ENCODE measurements at regions not wholly inside any gene's neighbourhood (a gene's known extent, or its start where the extent isn't known, plus 50 kb on each side); places are given as distances from the start of the nearest gene placed in this dataset.

- DNase-seq (ENCODE audit: insufficient read length, low spot score) (no peak), FAIRE-seq (no peak)
- TF ChIP-seq TAF1 (IDR thresholded peaks at IDR 0.05; ENCODE audit: low read depth, low read length) (no peak), SPI1 (IDR thresholded peaks at IDR 0.05; ENCODE audit: low read depth, low read length) (no peak), POU2F2 (IDR thresholded peaks at IDR 0.05; ENCODE audit: low read depth, low read length) (no peak), POLR2AphosphoS5 (IDR thresholded peaks at IDR 0.05; ENCODE audit: low read depth, low read length) (no peak), PAX5 (IDR thresholded peaks at IDR 0.05; ENCODE audit: insufficient read depth, low read length, severe bottlenecking) (no peak), POLR2A (IDR thresholded peaks at IDR 0.05; ENCODE audit: low read depth, low read length) (no peak)
Measured at GRCh38 chr7:17617857-17618651, 319.6 kb downstream of the AHR start.

GRCh38 chr7:17618652-17618974 lies 320.2 kb downstream of the AHR start:
- DNase-seq (ENCODE audit: insufficient read length, low spot score) (no peak), FAIRE-seq (no peak)
- no peak for TF ChIP-seq POU2F2 (IDR thresholded peaks at IDR 0.05; ENCODE audit: low read depth, low read length)
- TF ChIP-seq POLR2AphosphoS5 (IDR thresholded peaks at IDR 0.05; ENCODE audit: low read depth, low read length) = no peak

- DNase-seq (ENCODE audit: insufficient read length, low spot score) = no peak
- TF ChIP-seq TAF1 (IDR thresholded peaks at IDR 0.05; ENCODE audit: low read depth, low read length) = no peak
- FAIRE-seq = no peak
Measured at GRCh38 chr7:17619196-17619818, 320.9 kb downstream of the AHR start.

GRCh38 chr7:17620566-17620965 lies 319.7 kb downstream of the SNX13 start:
- TF ChIP-seq TAF1 (IDR thresholded peaks at IDR 0.05; ENCODE audit: low read depth, low read length) (no peak), POLR2A (IDR thresholded peaks at IDR 0.05; ENCODE audit: low read depth, low read length) (no peak), SPI1 (IDR thresholded peaks at IDR 0.05; ENCODE audit: low read depth, low read length) (no peak), PAX5 (IDR thresholded peaks at IDR 0.05; ENCODE audit: insufficient read depth, low read length, severe bottlenecking) (no peak), POLR2AphosphoS5 (IDR thresholded peaks at IDR 0.05; ENCODE audit: low read depth, low read length) (no peak), POU2F2 (IDR thresholded peaks at IDR 0.05; ENCODE audit: low read depth, low read length) (no peak)
- no peak for DNase-seq (ENCODE audit: insufficient read length, low spot score)
- no peak for FAIRE-seq

- no peak for FAIRE-seq
- no peak for DNase-seq (ENCODE audit: insufficient read length, low spot score)
- TF ChIP-seq PAX5 (IDR thresholded peaks at IDR 0.05; ENCODE audit: insufficient read depth, low read length, severe bottlenecking) (no peak), TAF1 (IDR thresholded peaks at IDR 0.05; ENCODE audit: low read depth, low read length) (no peak), POLR2A (IDR thresholded peaks at IDR 0.05; ENCODE audit: low read depth, low read length) (no peak), SPI1 (IDR thresholded peaks at IDR 0.05; ENCODE audit: low read depth, low read length) (peak; percentile 40), POU2F2 (IDR thresholded peaks at IDR 0.05; ENCODE audit: low read depth, low read length) (no peak), POLR2AphosphoS5 (IDR thresholded peaks at IDR 0.05; ENCODE audit: low read depth, low read length) (no peak)
Measured at GRCh38 chr7:17622451-17622850, 317.8 kb downstream of the SNX13 start.

- no peak for FAIRE-seq
- no peak for DNase-seq (ENCODE audit: insufficient read length, low spot score)
- TF ChIP-seq POLR2A (IDR thresholded peaks at IDR 0.05; ENCODE audit: low read depth, low read length) = no peak
Measured at GRCh38 chr7:17623546-17624185, 316.6 kb downstream of the SNX13 start.

GRCh38 chr7:17624379-17624778 lies 315.9 kb downstream of the SNX13 start:
- FAIRE-seq = no peak
- TF ChIP-seq SPI1 (IDR thresholded peaks at IDR 0.05; ENCODE audit: low read depth, low read length) (no peak), TAF1 (IDR thresholded peaks at IDR 0.05; ENCODE audit: low read depth, low read length) (no peak), POLR2A (IDR thresholded peaks at IDR 0.05; ENCODE audit: low read depth, low read length) (no peak), POU2F2 (IDR thresholded peaks at IDR 0.05; ENCODE audit: low read depth, low read length) (no peak), POLR2AphosphoS5 (IDR thresholded peaks at IDR 0.05; ENCODE audit: low read depth, low read length) (no peak), PAX5 (IDR thresholded peaks at IDR 0.05; ENCODE audit: insufficient read depth, low read length, severe bottlenecking) (no peak)
- DNase-seq (ENCODE audit: insufficient read length, low spot score) = no peak

- FAIRE-seq (no peak), DNase-seq (ENCODE audit: insufficient read length, low spot score) (no peak)
- TF ChIP-seq POLR2AphosphoS5 (IDR thresholded peaks at IDR 0.05; ENCODE audit: low read depth, low read length) = no peak
- no peak for TF ChIP-seq PAX5 (IDR thresholded peaks at IDR 0.05; ENCODE audit: insufficient read depth, low read length, severe bottlenecking)
- no peak for TF ChIP-seq SPI1 (IDR thresholded peaks at IDR 0.05; ENCODE audit: low read depth, low read length)
- TF ChIP-seq POU2F2 (IDR thresholded peaks at IDR 0.05; ENCODE audit: low read depth, low read length) = no peak
- TF ChIP-seq POLR2A (IDR thresholded peaks at IDR 0.05; ENCODE audit: low read depth, low read length) = no peak
- no peak for TF ChIP-seq TAF1 (IDR thresholded peaks at IDR 0.05; ENCODE audit: low read depth, low read length)
Measured at GRCh38 chr7:17625043-17625442, 315.3 kb downstream of the SNX13 start.

GRCh38 chr7:17626235-17626634 lies 314.1 kb downstream of the SNX13 start:
- TF ChIP-seq POU2F2 (IDR thresholded peaks at IDR 0.05; ENCODE audit: low read depth, low read length) = no peak
- TF ChIP-seq TAF1 (IDR thresholded peaks at IDR 0.05; ENCODE audit: low read depth, low read length) = no peak
- no peak for TF ChIP-seq POLR2AphosphoS5 (IDR thresholded peaks at IDR 0.05; ENCODE audit: low read depth, low read length)
- no peak for TF ChIP-seq PAX5 (IDR thresholded peaks at IDR 0.05; ENCODE audit: insufficient read depth, low read length, severe bottlenecking)
- no peak for TF ChIP-seq POLR2A (IDR thresholded peaks at IDR 0.05; ENCODE audit: low read depth, low read length)
- no peak for TF ChIP-seq SPI1 (IDR thresholded peaks at IDR 0.05; ENCODE audit: low read depth, low read length)
- DNase-seq (ENCODE audit: insufficient read length, low spot score) = no peak
- FAIRE-seq = no peak

GRCh38 chr7:17631061-17631460 lies 309.2 kb downstream of the SNX13 start:
- DNase-seq (ENCODE audit: insufficient read length, low spot score) (no peak), FAIRE-seq (no peak)
- TF ChIP-seq POLR2A (IDR thresholded peaks at IDR 0.05; ENCODE audit: low read depth, low read length) = no peak
